Gastroesophageal sphincter (tissue), 3 donors: ENCODE measurements at regions not wholly inside any gene's neighbourhood (a gene's known extent, or its start where the extent isn't known, plus 50 kb on each side); places are given as distances from the start of the nearest gene placed in this dataset.

ENCODE experiments used
- CTCF ChIP-seq, 4 experiments: fragments of 200-600 bp in 2 of 4; fragments of 450-650 bp in 2 of 4; sonication (generic) in 1 of 4; IDR thresholded peaks; one replicate each; pipeline ENCODE4 v1.5.1; 2017 to 2019; ENCODE audit warnings: antibody characterized with exemption in 4 of 4, mild to moderate bottlenecking in 2 of 4, moderate library complexity in 2 of 4
- EP300 ChIP-seq: sonication (generic); formaldehyde crosslinking; IDR thresholded peaks from one replicate; pipeline ENCODE4 v1.6.1; 2017; ENCODE audit warnings: antibody characterized with exemption, mild to moderate bottlenecking
- POLR2AphosphoS5 ChIP-seq: sonication (generic); formaldehyde crosslinking; IDR thresholded peaks from one replicate; pipeline ENCODE4 v1.6.1; 2017; ENCODE audit warnings: antibody characterized with exemption

GRCh38 chr11:106480581-106481190, 403.2 kb downstream of the AASDHPPT start:
- TF ChIP-seq CTCF (IDR thresholded peaks at IDR 0.05) (no peak), POLR2AphosphoS5 (no peak), EP300 (no peak)
